ENCODE measurements at regions not wholly inside any gene's neighbourhood (a gene's known extent, or its start where the extent isn't known, plus 50 kb on each side); places are given as distances from the start of the nearest gene placed in this dataset.

DNA sequence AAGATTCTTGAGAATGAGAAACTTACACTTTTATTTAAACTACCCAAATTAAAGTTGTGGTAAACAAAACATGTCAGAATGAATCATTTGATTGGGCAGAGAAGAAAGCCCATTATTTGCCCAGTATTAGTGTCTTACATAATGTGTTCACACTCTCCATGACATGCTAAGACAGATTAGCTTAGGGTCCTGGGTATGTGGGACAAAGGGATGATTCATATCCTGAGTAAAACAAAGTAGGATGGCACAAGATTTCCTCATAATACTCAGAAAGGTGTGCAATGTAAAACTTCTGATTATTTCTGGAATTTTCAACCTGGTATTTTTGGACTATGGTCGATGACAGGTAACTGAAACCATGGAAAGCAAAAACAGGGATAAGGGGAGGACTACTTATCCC, 183.9 kb upstream of the POU5F2 start:
- DNase-seq (ENCODE audit: low spot score) (no peak), ATAC-seq (ENCODE audit: insufficient number of reproducible peaks, low FRiP score, low read depth) (no peak)
- Histone ChIP-seq H3K4me3 (no peak overlapping the region), H3K27ac (no peak overlapping the region), H3K4me1 (ENCODE audit: control insufficient read depth in 1 of 2, low read depth in 2 of 2) (no peaks in the 10 kb centered on the region), H3K36me3 (no peaks in the 10 kb centered on the region), H3K9me3 (no peaks in the 10 kb centered on the region), H3K27me3 (replicated peaks; ENCODE audit: insufficient read depth) (no peaks in the 10 kb centered on the region)
- TF ChIP-seq, protein P1, sequence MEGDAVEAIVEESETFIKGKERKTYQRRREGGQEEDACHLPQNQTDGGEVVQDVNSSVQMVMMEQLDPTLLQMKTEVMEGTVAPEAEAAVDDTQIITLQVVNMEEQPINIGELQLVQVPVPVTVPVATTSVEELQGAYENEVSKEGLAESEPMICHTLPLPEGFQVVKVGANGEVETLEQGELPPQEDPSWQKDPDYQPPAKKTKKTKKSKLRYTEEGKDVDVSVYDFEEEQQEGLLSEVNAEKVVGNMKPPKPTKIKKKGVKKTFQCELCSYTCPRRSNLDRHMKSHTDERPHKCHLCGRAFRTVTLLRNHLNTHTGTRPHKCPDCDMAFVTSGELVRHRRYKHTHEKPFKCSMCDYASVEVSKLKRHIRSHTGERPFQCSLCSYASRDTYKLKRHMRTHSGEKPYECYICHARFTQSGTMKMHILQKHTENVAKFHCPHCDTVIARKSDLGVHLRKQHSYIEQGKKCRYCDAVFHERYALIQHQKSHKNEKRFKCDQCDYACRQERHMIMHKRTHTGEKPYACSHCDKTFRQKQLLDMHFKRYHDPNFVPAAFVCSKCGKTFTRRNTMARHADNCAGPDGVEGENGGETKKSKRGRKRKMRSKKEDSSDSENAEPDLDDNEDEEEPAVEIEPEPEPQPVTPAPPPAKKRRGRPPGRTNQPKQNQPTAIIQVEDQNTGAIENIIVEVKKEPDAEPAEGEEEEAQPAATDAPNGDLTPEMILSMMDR (IDR thresholded peaks at IDR 0.05) = no peak

DNA sequence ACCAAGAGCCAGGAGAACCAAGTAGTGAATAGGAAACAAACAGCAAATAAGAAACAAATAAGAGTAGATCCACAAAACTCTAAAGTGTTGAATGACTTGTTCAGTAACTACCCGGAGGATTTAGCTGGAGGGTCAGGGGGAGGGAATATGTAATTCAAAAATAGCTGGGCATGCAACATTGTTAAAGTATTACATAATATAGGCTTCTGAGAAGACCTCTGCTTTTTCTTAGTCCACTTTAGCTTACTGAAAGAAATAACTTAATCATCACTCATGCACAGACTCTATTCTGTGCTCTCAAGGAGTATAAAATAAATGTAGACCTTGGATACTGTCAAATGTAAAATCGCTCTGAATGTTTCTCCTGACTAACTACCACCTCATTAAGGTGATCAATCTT, 183.2 kb upstream of the POU5F2 start:
- no peaks in the 10 kb centered on the region for H3K27me3 ChIP-seq (replicated peaks; ENCODE audit: insufficient read depth)
- no peak overlapping the region for H3K4me3 ChIP-seq
- no peak for DNase-seq (ENCODE audit: low spot score)
- TF ChIP-seq, protein P1 (IDR thresholded peaks at IDR 0.05) = no peak
- no peaks in the 10 kb centered on the region for H3K9me3 ChIP-seq
- no peak overlapping the region for H3K27ac ChIP-seq
- no peaks in the 10 kb centered on the region for H3K4me1 ChIP-seq (ENCODE audit: control insufficient read depth in 1 of 2, low read depth in 2 of 2)
- ATAC-seq (ENCODE audit: insufficient number of reproducible peaks, low FRiP score, low read depth) = no peak
- H3K36me3 ChIP-seq = no peaks in the 10 kb centered on the region

DNA sequence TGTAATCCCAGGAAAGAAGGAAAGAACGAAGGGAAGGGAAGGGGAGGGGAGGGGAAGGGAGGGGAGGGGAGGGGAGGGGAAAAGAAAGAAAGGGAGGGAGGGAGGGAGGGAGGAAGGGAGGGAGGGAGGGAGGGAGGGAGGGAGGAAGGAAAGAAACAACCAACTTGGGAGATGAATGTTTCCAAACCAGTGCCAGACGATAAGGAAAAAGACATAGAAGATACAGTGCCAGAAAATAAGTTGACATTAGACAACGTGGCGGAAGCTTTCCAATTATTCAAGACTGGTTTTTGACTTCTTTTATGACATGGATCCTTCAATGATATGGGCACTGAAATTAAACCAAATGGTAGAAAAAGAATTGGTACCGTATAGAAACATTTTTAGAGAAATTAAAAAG, 181.2 kb upstream of the POU5F2 start:
- H3K4me1 ChIP-seq (ENCODE audit: control insufficient read depth in 1 of 2, low read depth in 2 of 2) = no peaks in the 10 kb centered on the region
- H3K27me3 ChIP-seq (replicated peaks; ENCODE audit: insufficient read depth) = no peaks in the 10 kb centered on the region
- no peak for ATAC-seq (ENCODE audit: insufficient number of reproducible peaks, low FRiP score, low read depth)
- H3K27ac ChIP-seq = no peak overlapping the region
- no peak for DNase-seq (ENCODE audit: low spot score)
- TF ChIP-seq, protein P1 (IDR thresholded peaks at IDR 0.05) = no peak
- no peak overlapping the region for H3K4me3 ChIP-seq
- H3K9me3 ChIP-seq = no peaks in the 10 kb centered on the region
- no peaks in the 10 kb centered on the region for H3K36me3 ChIP-seq

DNA sequence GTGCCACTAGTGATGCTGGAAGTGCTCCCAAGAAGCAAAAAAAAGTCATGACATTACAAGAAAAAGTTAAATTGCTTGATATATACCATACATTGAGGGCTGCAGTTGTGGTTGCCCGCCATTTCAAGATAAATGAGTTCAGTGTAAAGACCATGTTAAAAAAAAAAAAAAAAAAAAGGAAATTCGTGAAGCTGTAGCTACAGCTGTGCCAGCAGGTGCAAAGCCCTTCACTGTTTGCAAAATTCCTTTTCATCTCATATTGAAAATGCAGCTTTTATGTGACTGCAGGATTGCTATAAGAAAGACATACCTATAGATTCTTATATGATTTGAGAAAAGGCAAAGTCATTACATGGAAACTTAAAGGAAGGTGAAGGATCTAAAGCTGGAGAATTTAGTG, 179.6 kb upstream of the POU5F2 start:
- ATAC-seq (ENCODE audit: insufficient number of reproducible peaks, low FRiP score, low read depth) = no peak
- no peak overlapping the region for H3K4me3 ChIP-seq
- no peaks in the 10 kb centered on the region for H3K9me3 ChIP-seq
- TF ChIP-seq, protein P1 (IDR thresholded peaks at IDR 0.05) = no peak
- no peak overlapping the region for H3K27ac ChIP-seq
- no peaks in the 10 kb centered on the region for H3K27me3 ChIP-seq (replicated peaks; ENCODE audit: insufficient read depth)
- H3K4me1 ChIP-seq (ENCODE audit: control insufficient read depth in 1 of 2, low read depth in 2 of 2) = no peaks in the 10 kb centered on the region
- no peak for DNase-seq (ENCODE audit: low spot score)
- no peaks in the 10 kb centered on the region for H3K36me3 ChIP-seq

DNA sequence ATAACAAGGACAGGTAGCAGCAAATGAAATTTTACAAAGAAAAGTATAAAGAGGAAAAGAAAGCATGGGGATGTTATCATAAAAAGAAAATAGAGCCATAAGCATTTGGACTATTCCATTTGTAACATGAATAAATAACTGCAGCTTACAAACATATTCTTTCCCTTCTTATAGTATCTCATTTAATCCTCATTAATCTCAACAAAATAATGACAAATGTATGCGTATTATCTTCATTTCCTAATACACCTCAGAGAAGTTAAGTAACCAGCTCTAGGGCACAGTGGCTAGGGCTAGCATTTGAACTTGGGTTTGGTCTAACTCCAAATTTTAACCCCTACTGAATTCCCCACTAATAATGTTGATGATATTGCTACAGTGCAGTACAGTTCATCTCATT, 175.5 kb upstream of the POU5F2 start:
- Histone ChIP-seq H3K36me3 (no peaks in the 10 kb centered on the region), H3K27me3 (replicated peaks; ENCODE audit: insufficient read depth) (no peaks in the 10 kb centered on the region), H3K4me3 (no peak overlapping the region), H3K9me3 (no peaks in the 10 kb centered on the region), H3K27ac (no peak overlapping the region), H3K4me1 (ENCODE audit: control insufficient read depth in 1 of 2, low read depth in 2 of 2) (no peaks in the 10 kb centered on the region)
- no peak for DNase-seq (ENCODE audit: low spot score)
- ATAC-seq (ENCODE audit: insufficient number of reproducible peaks, low FRiP score, low read depth) = no peak
- TF ChIP-seq, protein P1 (IDR thresholded peaks at IDR 0.05) = no peak

Data from thoracic aorta (tissue), 2 donors.